Esophagus muscularis mucosa (tissue), 3 donors: ENCODE measurements at regions not wholly inside any gene's neighbourhood (a gene's known extent, or its start where the extent isn't known, plus 50 kb on each side); places are given as distances from the start of the nearest gene placed in this dataset.

ENCODE experiments used
- EP300 ChIP-seq: sonication (generic); formaldehyde crosslinking; IDR thresholded peaks from one replicate; pipeline ENCODE4 v1.6.1; 2017; ENCODE audit warnings: antibody characterized with exemption
- TF ChIP-seq, protein P1 (sequence below), 3 experiments: fragments of 200-600 bp in 2 of 3; fragments of 450-650 bp in 1 of 3; sonication (generic) in 2 of 3; IDR thresholded peaks; one replicate each; pipeline ENCODE4 v1.5.1; 2017 to 2019; ENCODE audit warnings: antibody characterized with exemption in 3 of 3, mild to moderate bottlenecking in 2 of 3, moderate library complexity in 1 of 3

DNA sequence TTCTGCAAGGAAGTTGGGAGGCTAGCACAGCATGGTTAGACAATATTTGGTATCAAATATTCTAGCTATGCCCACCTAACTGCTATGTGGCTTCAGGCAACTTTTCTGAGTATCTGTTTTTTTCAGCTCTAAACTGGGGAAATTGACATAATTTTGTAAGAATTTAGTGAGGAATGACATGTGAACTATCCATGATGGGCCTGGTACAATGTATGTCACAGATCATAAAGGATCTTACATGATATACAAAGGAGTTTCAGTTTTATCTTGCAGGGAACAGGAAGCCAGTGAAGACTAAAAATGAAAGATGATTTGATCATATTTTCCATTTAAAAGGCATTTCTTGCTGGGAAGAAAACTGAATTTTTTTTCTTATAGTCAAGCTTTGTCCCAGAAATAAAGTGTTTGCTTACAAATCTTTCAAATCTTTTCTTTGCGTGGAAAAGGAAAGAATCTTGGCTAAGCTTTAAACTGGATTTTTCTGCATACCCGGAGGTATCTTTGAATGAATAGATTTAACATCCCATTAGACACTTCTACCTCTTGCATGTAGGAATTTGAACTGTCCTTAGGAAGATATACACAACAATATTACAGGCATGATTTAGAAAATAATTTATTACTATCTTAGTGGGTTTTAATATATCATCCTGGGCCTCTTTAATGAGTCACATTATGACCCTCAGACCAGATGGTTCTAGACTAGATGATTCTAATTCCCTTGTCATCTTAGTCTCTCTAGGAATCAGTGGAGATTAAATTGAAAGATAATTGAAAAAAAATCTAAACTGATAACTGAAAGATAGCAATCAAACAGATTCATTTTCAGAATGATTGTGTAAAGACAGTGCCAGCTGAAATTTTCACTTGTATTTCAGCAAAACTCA, 436.0 kb upstream of the THBS1 start:
- TF ChIP-seq, protein P1, sequence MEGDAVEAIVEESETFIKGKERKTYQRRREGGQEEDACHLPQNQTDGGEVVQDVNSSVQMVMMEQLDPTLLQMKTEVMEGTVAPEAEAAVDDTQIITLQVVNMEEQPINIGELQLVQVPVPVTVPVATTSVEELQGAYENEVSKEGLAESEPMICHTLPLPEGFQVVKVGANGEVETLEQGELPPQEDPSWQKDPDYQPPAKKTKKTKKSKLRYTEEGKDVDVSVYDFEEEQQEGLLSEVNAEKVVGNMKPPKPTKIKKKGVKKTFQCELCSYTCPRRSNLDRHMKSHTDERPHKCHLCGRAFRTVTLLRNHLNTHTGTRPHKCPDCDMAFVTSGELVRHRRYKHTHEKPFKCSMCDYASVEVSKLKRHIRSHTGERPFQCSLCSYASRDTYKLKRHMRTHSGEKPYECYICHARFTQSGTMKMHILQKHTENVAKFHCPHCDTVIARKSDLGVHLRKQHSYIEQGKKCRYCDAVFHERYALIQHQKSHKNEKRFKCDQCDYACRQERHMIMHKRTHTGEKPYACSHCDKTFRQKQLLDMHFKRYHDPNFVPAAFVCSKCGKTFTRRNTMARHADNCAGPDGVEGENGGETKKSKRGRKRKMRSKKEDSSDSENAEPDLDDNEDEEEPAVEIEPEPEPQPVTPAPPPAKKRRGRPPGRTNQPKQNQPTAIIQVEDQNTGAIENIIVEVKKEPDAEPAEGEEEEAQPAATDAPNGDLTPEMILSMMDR (IDR thresholded peaks at IDR 0.05) = no peak
- TF ChIP-seq EP300 = no peak
